Stimulated activated CD4-positive, alpha-beta T cell treated with anti-CD3 and anti-CD28 coated beads, Interleukin-1b, Interleukin-23, amount 100 ng/mL, for 24 hours (primary cell): ENCODE measurements at regions not wholly inside any gene's neighbourhood (a gene's known extent, or its start where the extent isn't known, plus 50 kb on each side); places are given as distances from the start of the nearest gene placed in this dataset.

Source experiments
- DNase-seq, 4 experiments: peaks; one replicate each; pipeline ENCODE4 v3.0.0-alpha.2; 2020; ENCODE audit warnings: low read depth in 4 of 4, low spot score in 1 of 4

GRCh38 chr2:120600335-120600734 lies 135.3 kb upstream of the GLI2 start:
- no peak for DNase-seq

DNA sequence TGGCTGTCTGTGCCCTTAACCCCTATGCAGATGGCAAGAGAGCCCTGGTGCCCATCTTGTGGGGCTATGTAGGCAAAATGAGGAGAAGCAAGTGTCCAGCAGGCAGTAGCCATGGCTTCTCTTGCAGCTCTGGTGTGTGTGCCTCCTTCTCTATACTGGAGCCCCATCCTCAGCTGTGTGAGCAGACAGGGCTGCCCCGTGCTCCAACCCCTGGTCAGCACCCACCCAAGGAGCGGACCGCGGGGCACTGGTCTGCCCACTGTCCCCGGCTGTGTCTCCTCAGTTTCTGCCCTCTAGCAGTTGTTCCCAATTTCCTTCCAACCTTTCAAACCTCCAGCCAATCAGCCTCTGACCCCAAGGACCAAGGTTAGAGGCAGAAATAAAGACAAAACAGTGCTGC lies 134.9 kb upstream of the GLI2 start:
- DNase-seq = no peak

- no peak for DNase-seq
Observed at GRCh38 chr2:120601566-120601965, 134.1 kb upstream of the GLI2 start.

- DNase-seq = no peak
Observed at GRCh38 chr2:120602251-120602650, 133.4 kb upstream of the GLI2 start.

DNA sequence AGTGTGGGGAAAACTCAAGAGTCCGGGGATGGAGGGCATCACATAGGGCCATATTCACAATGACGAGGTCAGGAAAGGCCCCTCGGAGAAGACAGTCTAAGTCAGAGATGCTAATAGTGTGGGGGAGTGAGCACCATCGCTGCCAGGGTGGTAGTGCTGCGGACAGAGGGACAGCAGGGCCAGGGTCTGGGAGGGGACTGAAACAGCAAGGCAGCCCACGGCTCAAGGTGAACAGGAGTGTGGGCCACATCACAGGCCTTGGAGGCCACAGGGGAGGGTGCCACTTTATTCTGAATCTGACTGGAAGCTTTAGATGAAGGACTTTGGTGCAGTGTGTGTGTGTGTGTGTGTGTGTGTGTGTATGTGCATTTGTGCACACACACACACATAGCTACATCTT lies 130.9 kb upstream of the GLI2 start:
- DNase-seq = no peak

- DNase-seq = no peak
Observed at GRCh38 chr2:120605231-120605935, 130.3 kb upstream of the GLI2 start.

DNA sequence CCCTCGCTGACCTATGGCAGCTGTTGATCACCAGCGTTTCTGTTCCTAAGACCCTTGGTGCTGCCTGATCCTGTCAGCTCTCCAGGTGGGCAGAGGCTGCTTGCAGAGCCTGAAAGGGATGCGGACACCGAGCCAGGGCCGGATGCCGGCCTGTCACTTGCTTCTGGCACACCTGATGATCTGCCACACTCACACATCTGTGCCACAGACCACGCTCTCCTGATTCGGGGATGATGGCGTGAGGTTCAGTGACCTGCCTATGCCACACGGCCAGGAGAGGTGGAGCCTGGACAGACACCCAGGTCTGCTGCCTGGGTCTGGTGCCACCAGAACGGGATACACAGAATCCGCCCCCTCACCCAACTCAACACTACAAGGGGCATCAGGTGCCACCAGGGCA lies 129.4 kb upstream of the GLI2 start:
- DNase-seq = no peak

GRCh38 chr2:120606931-120607330 lies 128.7 kb upstream of the GLI2 start:
- no peak for DNase-seq

DNA sequence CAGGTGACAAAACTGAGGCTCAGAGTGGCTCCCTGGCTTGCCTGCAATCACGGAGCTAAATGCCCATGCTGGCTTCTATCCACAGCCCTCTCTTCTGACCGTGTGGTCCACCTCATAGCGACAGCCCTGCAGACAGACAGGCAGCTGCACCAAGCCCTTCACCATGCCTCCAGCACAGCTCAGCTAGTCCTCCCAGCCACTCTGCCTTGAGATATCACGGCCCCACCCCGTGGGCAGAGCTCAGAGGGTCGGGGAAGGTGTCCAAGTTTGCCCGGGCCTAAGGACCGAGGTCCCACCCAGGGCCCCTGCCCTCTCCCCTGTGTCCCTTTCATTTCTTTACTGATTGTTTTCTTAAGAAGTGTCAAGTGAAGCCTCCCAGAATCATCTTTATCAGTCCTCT lies 128.2 kb upstream of the GLI2 start:
- DNase-seq = no peak

DNA sequence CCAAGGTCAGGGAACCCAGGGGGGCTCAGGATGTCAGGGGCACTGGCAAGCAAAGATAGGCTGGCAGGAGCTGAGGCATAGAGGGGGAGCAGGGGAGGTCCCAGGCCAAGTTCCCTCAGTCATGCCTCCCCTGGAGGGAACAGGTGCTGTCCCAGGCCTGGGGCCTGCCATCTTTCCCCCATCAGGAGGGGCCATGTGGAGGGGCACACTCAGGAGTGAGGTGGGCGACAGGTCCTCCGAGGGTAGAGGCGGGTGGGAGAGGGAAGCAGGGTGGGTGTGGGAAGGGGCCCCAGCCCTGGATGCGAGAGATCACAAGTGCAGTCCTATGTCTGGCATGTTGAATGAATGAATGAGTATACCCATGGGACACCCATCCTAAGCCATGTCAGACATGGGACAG lies 127.7 kb upstream of the GLI2 start:
- no peak for DNase-seq

- no peak for DNase-seq
Observed at GRCh38 chr2:120609826-120610395, 125.8 kb upstream of the GLI2 start.

DNA sequence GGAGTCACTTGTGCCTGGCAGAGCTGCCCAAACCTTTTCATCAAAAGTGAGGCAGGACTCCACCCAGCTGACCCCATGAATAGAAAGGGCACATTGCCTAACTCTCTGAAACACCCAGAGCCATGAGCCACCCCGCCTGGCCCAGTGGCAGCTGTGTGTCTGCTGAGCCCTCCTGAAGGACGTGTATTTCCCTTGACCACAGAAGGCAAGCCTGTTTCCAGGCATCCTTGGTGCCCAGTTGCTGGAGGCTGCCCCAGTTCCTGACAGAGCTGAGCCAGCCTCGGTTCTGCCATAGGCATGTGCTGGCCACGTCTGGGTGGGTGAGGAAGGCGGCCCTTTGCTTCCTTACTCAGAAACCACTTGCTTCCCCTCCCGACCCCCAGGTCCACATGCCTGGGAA lies 124.7 kb upstream of the GLI2 start:
- DNase-seq = no peak

DNA sequence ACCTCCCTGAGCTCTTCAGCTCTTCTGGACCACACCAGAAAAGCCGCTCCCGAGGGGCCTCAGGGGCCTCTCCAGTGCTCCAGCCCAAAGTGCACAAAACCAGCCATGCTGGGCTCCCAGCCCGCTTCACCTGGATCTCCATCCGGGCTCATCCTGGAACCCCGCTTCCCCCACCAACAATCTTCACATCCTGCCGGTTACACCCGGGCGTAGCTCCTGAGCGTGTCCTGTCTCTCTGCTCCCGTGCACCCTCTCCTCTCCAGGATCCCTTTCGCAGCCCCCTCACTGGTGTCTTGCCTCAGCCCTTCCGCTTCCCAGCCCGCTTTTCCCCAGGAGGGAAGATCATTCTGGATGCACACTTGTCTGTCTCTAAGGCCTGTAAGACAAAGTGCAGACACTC lies 123.7 kb upstream of the GLI2 start:
- no peak for DNase-seq

- DNase-seq = no peak
Observed at GRCh38 chr2:120612471-120612870, 123.2 kb upstream of the GLI2 start.

DNA sequence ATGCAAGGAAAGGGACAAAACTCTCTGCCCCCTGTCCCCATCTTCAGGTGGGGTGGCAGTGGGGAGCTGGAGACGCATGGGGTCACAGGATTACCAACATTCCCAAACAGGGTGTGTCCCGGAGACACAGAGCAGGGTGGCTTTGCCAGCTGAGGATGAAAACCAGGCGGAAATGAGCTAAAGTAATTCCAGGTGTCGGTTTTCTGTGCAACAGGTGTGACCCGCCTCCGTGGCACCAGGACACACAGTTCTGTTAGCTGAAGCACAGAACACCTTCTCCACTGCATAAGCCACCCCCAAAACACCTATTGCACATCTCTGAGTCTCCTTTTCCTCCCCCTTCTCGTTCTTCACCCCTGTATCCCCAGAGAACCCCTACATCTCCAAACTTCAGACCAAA lies 122.7 kb upstream of the GLI2 start:
- no peak for DNase-seq

- DNase-seq = no peak
Observed at GRCh38 chr2:120613742-120614571, 121.7 kb upstream of the GLI2 start.

DNA sequence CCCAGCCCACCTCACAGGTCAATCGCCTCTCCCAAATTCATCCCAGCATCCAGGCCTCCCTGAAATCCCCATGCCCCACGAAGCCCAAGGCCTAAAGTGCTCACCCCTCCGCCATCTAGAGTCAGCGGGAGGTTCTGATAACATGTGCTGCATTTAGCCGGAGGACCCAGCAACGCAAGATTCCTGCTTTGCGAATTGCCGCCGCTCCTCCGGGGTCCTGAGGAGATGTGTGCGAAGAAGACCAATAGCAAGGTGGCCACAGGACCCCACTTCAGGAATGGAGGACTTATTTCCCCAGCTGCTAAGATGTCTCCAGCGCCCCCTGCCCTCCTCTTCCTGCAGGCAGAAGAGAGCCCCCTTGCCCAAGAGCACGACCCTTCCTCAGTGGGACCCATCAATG lies 120.8 kb upstream of the GLI2 start:
- no peak for DNase-seq

DNA sequence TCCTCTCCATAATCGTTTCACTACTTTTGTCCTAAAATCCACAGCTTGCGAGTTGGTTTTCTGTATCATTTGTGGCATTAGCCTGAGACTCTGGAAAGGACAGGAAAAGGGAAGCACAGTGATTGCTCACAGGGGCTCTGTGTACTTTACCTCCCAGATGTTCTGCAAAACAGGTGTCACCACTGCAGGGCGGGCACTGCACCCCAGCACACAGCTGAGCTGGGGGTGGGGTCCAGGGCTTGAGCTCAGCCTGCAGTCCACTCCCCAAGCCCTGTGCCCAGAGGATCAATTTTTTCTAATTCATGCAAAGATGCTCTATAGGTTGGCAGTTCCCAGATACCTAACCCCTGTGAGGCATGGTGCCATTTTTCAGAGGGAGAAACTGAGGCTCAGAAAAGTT lies 119.4 kb upstream of the GLI2 start:
- DNase-seq = no peak

DNA sequence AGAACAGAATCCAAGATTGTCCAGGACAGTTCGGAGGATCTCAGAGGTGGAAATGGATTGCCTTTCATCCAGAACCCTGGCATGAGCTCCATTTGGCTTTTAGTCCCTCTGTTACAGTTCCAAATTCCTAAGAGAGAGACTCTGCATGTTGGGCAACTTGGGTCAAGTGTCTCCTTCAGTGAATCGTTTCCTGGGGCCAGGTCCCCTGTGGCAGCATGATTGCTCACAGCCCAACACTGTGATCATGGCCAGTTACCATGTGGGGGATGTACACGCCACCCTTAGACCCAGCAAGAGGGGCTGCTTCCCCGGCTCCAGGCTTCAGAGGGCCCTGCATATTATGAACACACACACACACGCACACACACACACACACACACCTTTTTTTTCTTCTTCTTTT lies 118.6 kb upstream of the GLI2 start:
- no peak for DNase-seq

DNA sequence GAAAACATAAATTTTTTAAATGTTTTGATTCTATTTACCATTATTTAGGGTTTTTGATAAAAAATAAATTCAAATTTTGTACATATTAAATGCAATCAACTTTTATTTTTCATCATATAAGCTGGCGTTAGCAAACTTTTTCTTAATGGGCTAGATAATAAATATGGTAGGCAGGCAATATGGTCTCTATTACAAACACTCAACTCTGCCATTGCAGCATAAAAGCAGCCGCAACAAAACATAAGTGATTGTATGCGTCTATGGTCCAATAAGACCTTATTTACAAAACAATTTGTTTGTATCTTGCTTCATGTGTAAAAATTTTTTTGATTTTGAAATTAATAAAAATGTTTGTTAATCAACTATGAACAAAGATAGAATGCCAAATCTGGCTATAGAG lies 116.8 kb upstream of the GLI2 start:
- DNase-seq = no peak

DNA sequence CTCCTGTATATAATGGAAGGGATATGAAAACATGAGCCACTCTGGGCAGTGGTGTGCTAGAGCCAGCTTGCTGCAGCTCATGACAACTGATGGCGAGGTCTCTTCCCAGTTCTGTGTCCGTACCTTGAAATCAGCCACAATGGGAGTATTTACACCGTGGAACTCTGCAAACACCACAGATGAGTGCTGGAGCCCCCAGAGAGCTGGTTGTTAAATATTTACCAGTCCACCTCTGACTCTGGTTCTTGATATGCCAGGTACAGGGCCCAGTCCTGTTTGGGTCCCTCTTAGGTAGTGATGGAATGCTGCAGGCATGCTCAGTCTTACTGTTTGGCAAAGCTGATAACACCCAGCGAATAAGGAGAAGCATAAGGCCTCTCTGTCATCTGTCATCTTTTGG lies 116.1 kb upstream of the GLI2 start:
- DNase-seq = no peak

DNA sequence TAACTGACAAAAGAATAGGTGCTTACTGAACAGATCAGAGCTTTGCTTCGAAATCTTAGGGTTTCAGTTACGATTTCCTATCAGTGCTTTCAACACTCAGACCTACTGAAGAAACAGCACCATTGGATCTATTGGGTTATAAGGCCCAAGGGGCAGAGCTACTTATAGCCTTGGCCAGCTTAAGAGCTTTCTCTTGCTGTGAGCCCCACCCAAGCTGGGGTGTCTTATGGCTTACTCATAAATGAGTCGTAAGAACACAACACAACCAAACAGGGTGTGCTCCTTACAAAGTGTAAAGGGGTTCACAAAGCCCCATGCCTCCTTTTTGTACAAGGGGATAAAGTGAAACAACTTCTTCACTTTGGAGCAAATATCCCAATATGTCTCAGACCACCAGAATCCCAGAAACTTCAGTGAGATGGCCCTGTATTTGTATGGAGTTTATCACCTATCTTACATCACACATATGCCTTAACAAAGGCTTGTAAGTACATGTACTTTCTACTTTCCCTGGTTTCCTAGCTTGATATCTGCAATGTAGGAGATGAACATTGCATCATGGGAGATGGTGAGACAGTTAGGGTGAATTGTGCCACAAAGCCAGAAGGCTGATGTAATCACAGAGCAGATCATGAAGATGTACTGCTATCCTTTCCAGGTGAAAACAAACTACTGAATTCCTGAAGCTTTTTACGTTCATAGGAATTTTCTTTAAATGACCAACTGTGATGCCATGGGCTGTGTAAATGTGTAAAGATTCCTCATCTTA lies 115.5 kb upstream of the GLI2 start:
- DNase-seq = no peak
